ENCODE measurements at regions not wholly inside any gene's neighbourhood (a gene's known extent, or its start where the extent isn't known, plus 50 kb on each side); places are given as distances from the start of the nearest gene placed in this dataset.

DNA sequence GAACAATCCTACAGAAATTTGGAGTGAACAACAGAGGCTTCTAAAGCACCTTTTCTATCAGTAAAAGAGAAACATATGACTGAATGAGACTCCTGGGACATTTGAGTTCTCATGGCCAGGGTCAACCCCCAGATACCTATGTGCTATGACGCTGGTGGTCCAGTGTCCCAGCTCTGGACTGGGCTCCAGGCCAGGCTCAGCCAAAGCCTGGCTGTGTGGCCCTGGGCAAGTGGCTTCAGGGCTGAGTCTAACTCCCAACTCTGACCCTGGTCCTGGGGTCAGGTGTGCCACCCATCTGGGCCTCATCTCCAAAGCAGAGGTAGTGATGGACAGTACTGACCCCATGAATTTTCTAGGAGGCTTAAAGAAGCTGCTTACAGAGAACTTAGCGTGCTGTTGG is 147.8 kb downstream of the FBLN2 start:
- CTCF ChIA-PET, result no interaction called here

DNA sequence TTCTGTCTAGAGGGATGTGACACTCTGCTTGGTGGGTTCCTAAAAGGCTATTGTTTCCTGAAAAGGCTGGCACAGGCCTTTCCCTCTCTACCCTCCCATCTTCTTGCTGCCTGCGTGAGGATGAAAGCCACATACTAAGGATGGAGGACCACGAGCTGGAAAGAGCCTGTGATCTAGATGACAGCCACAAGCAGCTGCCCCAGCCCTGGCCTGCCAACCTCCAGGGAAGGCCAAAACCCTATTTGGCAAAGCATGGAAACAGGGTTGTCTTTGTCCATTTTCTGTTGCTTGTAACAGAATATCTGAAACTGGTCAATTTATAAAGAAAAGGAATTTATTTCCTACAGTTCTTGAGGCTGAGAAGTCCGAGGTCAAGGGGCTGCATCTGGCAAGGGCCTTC is 144.5 kb downstream of the FBLN2 start:
- ChIA-PET CTCF (no interaction called here), POLR2A (no interaction called here)
- no peak for DNase-seq
- no peaks in the 10 kb centered on the region for H3K36me3 Mint-ChIP-seq (ENCODE audit: low read depth)
- no peaks in the 10 kb centered on the region for H3K9me3 Mint-ChIP-seq
- H3K27me3 Mint-ChIP-seq, result peaks cover 8% of the 10 kb centered on the region
- no peak overlapping the region for H3K27ac Mint-ChIP-seq
- no peak overlapping the region for H3K4me3 Mint-ChIP-seq
- no peaks in the 10 kb centered on the region for H3K4me1 Mint-ChIP-seq

More for the DNA sequence above, 147.8 kb downstream of the FBLN2 start:
- Mint-ChIP-seq H3K4me1 (no peaks in the 10 kb centered on the region), H3K27me3 (no peaks in the 10 kb centered on the region), H3K36me3 (ENCODE audit: low read depth) (no peaks in the 10 kb centered on the region), H3K27ac (no peak overlapping the region), H3K4me3 (no peak overlapping the region), H3K9me3 (no peaks in the 10 kb centered on the region)
- POLR2A ChIA-PET, result no interaction called here
- no peak for DNase-seq

- no peak for DNase-seq
- peaks cover 10% of the 10 kb centered on the region for H3K27me3 Mint-ChIP-seq
- H3K9me3 Mint-ChIP-seq, result no peaks in the 10 kb centered on the region
- no peaks in the 10 kb centered on the region for H3K4me1 Mint-ChIP-seq
- H3K36me3 Mint-ChIP-seq (ENCODE audit: low read depth), result no peaks in the 10 kb centered on the region
- POLR2A ChIA-PET, result no interaction called here
- CTCF ChIA-PET, result interaction anchor here (1.6 kb wide), 1 partner anchor 33 kb away, joined by 5 read pairs; no protein-coding TSS in a partner anchor
- H3K27ac Mint-ChIP-seq, result no peak overlapping the region
- no peak overlapping the region for H3K4me3 Mint-ChIP-seq
Measured at GRCh38 chr3:13690636-13691035, 141.7 kb downstream of the FBLN2 start.

GRCh38 chr3:13689373-13690260 is 140.7 kb downstream of the FBLN2 start:
- ChIA-PET CTCF (interaction anchor here (1.6 kb wide), 1 partner anchor 32 kb away, joined by 5 read pairs; no protein-coding TSS in a partner anchor), POLR2A (no interaction called here)
- no peaks in the 10 kb centered on the region for H3K4me1 Mint-ChIP-seq
- H3K9me3 Mint-ChIP-seq, result no peaks in the 10 kb centered on the region
- no peak for DNase-seq
- no peak overlapping the region for H3K27ac Mint-ChIP-seq
- H3K4me3 Mint-ChIP-seq, result no peak overlapping the region
- peaks cover 10% of the 10 kb centered on the region for H3K27me3 Mint-ChIP-seq
- H3K36me3 Mint-ChIP-seq (ENCODE audit: low read depth), result no peaks in the 10 kb centered on the region

DNA sequence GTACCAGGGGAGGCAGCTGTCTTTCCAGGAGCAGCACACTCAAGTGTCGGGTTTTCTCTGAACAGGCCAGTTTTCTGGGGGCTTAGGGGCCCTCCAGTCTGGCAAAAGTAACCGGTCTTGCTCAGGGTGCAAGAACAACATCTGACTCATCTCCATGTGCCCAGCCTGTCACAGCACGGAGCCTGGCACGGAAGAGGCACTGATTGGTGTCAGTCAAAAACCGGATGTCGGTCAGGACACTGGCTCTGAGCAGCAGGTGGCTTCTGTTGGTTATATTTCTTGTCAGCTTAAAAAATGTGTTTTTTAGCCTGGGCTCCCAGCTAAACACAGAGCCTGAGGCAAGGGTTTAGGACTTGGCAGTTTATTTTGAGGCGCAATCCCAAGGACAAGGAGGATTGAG is 139.9 kb downstream of the FBLN2 start:
- DNase-seq, result no peak
- H3K4me3 Mint-ChIP-seq, result no peak overlapping the region
- H3K4me1 Mint-ChIP-seq, result no peaks in the 10 kb centered on the region
- H3K27ac Mint-ChIP-seq, result no peak overlapping the region
- peaks cover 10% of the 10 kb centered on the region for H3K27me3 Mint-ChIP-seq
- POLR2A ChIA-PET, result no interaction called here
- H3K36me3 Mint-ChIP-seq (ENCODE audit: low read depth), result no peaks in the 10 kb centered on the region
- H3K9me3 Mint-ChIP-seq, result no peaks in the 10 kb centered on the region
- CTCF ChIA-PET, result no interaction called here

DNA sequence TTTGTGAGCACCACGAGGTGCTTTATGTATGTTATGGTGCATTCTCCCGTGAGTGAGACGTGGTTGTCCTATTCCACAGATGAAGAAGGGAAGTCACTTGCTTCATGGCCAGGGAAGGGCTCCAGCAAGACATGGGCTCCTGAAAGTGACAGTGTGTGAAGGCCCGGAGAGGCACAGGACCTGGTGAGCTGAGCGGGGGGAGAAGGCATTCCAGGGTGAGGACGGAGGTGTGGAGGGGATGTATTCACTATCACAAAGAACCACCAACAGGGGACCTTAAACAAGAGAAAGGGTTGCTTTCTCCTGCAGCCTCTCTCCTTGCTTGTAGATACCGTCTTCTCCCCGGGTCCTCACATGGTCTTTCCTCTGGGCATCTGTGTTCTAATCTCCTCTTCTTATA is 139.1 kb downstream of the FBLN2 start:
- no peak for DNase-seq
- Mint-ChIP-seq H3K36me3 (ENCODE audit: low read depth) (no peaks in the 10 kb centered on the region), H3K4me1 (no peaks in the 10 kb centered on the region), H3K27ac (no peak overlapping the region), H3K9me3 (no peaks in the 10 kb centered on the region), H3K27me3 (peaks cover 10% of the 10 kb centered on the region), H3K4me3 (no peak overlapping the region)
- CTCF ChIA-PET, result no interaction called here
- POLR2A ChIA-PET, result no interaction called here
